HG03432 (cell line): ENCODE measurements at regions not wholly inside any gene's neighbourhood (a gene's known extent, or its start where the extent isn't known, plus 50 kb on each side); places are given as distances from the start of the nearest gene placed in this dataset.
"Not testable (repeated sequence)": the region's sequence is repeated elsewhere in the genome, so short reads cannot be mapped to it uniquely, and the experiment has no call there.

Experiments
- ATAC-seq: cut with Tn5 transposase; IDR thresholded peaks from one replicate; pipeline ENCODE4 v1.9.1; 2021; ENCODE audit warnings: mild to moderate bottlenecking, moderate library complexity; ENCODE audit not compliant: unreplicated experiment

DNA sequence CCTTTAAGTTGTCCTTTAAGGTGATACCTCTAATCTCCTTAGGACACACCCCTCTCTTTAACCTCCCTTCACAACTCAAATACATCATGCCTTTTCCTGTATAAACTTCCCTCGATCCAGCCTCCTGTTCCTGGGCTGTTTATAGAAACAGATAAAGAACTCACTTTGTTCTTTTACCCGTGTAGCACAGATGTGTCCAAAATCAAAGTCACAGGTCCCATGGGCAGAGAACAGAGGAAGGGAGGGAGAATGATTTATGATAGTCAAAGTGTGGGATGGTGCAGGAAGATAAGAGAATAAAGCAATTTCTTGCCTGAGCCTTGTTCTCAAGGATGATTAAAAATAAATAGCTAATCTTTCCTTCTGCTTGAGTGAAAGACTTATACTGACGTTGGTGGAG lies 50.3 kb upstream of the CABCOCO1 start:
- no peak for ATAC-seq

DNA sequence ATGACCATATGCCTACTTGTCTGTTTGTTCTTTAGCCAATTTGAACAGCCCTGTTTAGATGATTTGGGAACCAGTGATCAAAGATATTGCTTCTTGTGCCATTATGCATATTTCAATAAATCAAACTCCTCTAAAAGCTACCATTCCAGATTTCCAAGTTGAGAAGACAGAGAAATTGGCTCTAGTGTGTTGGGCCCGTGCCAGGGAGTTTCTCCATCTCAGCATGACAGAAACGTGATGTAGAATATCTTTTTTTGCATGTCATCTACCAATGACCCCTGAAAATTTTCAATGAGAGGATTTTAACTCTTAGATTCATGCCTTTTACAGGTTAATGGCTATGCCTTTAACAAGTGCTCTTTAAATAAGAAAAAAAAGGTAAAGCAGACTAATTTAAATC lies 50.7 kb upstream of the CABCOCO1 start:
- no peak for ATAC-seq

DNA sequence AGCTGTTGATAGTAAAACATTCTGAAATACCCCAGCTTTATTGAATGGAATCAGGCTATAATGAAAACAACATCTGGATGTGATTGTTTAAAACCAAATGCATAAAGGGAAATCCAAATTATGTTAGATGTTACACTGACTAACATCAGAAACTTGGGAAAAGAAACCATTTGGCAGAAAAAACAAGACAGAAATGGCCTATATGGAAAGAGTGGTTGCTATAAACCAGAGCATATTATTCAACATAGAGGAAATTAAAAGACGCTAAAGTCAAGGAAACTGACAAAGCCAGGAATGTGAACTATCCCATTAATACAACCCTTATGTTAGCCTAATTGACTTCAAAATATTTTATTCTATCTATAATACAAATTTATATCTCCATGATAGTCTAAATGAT lies 53.0 kb upstream of the CABCOCO1 start:
- ATAC-seq: no peak

DNA sequence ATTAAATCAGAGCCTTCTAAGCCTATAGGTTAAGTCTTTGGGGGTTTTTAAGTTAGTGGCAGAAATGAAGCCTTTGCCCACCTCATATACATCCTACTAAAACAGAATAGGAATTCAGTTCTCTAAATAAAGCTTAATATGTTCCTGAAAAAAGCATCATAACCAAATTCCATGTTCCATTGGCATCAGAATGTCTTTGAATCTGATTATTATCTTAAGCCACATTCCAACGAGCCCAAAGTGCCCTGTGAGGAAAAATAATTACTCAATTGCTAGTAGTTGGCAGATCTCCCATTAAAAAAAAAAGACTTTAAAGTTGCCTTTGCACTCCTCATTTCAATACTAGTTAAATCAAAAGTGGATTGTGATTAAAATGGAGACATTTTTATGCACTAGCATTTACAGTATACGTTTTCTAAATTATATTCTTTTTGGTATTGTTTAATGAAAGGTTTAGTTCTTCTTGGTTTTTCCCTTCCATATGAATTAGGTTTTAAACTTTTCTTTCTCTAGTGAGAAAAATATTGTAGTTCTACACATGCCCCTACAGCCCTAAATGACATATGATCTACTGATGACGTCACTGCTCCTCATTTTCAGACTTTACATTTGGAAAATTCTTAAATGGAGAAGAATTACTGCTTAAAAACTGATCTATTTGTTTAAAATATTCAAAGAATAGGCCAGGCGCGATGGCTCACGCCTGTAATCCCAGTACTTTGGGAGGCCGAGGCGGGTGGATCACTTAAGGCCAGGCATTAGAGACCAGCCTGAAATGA lies 54.3 kb upstream of the CABCOCO1 start:
- ATAC-seq: no peak

DNA sequence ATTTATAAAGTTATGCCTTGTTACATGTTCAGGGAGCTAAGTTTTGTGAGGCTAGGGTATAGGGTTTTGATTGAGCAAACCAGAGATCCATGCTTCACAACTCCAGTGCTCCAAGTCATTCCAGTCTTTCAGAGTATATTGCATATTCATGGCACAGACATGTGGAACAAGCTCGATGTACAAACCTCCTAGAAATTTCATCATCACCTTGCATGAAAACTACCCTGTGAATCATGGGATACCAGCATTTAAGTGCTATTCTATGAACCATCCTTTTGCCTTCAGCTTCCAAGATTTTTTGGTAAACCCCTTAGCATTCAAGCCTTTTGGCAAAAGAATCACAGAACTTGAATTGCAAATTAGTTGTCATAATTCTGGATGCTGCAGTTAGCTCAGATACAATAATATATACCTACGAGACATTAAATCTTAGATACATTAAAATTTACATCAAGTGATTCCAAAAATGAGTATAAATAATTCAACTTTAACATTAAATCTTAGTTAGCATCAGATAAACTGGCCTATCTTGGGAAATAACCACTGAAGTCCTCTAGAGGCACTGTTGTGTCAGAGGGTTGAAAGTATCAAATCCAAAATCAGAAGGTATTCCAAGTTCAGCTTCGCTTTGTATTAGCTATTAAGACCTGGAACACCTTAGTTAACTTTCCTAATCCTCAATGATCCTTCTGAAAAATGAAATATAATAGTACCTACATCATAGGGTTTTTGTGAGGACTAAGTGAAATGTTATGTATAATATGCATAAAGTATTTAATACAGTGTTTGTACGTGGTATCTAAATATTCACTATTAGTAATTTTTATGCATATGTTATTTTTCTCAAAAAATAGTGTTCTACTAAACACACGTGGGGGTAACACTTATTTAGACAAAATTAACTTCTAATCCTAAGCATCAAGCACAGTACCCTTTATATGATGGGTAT lies 55.5 kb upstream of the CABCOCO1 start:
- ATAC-seq: peak; percentile 56

DNA sequence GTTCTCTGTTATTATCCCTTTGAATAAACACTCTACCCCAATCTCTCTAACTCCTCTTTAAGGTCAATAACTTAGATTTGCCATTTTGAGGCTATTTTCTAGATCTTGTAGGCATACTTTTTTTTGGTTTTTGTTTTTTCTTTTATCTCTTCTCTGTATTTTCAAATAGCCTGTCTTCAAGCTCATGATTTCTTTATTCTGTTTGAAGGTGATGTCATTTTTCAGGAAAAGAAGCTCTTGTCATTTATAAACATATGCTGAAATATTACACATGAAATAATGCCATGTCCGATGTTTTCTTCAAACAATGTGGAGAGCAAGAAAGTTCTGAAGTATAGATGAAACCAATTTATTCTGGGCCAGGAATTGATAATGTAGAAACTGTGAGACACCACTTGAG lies 57.5 kb upstream of the CABCOCO1 start:
- no peak for ATAC-seq

DNA sequence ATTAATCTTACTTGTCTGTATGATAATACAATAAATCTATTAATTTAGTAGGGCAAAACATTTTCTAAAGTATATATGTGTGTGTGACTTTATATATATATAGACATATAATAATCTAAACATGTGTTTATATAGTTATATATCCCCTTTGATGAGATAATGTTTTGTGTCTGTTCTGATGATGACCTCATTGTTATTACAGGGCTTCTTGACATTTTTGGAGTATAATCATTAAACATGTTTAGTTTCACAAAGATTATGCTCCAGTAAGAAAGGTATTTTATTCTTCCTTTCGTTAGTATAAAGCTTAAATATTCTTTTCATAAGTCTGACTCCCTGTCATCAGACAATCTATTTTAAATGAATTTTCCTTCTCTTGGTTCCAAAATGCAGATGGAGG lies 62.3 kb upstream of the CABCOCO1 start:
- ATAC-seq: no peak

DNA sequence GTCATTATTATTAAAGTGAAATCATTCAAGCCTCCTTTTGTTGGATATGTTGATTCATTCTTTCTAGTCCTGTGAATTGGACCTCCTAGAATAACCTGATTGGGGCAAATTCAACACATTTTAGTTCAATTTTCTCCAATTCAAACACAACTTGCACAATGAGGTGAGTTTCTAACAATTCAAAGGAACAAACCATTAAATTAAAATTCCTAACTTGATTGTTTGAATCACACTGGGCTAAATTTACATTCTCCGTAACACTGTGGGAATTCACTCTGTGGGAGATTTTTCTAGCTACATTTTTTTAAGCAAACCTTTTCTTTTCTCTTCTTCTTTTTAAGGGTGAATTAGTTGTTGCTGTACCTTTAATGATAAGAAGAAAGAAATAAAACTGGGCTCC lies 68.3 kb upstream of the CABCOCO1 start:
- no peak for ATAC-seq

DNA sequence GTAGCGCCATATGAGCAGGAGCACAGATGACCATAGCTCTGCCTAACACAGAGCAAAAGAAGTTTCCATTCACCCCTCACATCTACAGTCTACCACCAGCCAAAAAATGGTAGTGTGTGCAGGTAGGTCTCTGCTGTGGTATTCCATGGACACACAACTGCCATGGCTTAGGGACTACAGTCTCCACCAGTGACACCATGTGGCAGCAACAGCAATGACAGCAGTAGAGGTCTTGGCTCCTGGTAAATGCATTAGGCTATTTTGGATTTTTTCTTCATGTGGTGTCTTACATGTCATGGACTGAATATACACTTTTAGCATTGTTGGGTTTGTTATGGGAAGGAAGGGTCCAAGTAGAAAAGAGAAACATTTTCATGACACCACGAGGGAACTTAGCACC lies 70.1 kb upstream of the CABCOCO1 start:
- peak; percentile 66 for ATAC-seq

DNA sequence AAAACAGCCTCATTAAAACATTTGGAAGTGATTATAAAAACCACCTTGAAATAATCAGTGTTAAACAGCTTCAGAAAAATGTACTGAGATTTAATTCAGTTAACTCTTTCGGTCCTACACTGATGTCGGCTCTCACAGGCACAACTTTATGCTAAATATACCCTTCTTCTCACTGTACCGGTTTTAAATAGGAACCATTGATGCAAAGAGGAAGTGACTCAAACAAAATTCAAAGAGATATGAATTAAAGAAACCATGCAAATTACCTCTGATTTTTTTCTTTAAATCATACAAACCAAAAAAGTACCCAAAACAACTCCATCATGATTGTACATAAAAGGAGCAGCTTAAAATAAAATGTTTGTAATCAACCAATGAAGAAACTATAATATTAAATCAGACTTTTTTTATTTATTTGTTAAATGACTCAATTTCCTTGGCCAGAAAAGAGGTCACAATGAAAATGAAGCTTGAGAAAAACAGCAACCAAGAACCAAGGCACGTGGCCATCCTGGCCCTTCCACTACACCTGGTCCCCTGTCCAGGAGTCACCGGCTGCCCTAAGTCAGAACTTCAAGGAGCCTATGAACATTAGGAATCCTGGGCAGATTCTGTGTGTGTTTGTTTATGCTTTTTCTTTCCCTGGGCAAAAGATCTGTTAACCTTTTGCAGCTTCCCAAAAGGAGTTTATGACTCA lies 73.0 kb upstream of the CABCOCO1 start:
- ATAC-seq: peak; percentile 45

DNA sequence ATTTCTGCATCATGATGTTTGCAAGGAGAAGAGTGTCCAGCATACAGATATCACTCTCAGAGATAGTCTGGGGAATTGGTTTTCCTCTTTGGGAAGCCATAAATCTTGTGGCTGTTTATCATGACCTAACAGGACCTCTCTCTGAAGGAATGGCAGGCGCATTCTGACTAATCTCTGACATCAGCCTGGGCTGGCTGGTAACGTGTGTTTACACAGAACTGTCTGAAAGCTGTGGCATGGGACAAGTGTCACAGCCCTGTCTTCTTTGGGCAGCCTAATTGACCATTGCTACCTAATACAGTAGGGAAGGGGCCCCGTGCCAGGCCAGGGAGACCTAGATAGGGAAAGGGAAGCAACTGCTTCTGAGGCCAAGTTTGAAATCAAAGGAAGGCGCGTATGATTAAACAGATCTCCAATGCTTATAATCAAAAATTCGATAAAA lies 73.9 kb upstream of the CABCOCO1 start:
- ATAC-seq: no peak

DNA sequence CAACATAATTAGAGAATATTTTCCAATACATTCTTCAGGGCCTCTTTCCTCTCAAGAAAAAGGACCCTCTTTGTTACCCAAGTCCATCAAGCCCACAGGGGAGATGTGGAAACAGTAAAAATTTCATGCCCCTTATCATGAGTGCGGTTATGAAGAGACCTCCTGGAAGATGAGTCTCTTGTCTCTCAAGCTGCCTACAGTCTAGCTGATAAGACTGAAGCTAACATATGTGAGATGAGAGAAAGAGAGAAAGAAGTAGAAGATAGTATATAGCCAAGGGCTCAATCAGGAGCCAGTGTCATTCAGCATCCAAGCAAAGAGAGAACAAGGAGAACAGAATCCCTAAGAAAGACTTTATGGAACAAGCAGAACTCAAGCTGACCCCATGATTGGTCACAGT lies 75.9 kb upstream of the CABCOCO1 start:
- ATAC-seq: no peak

DNA sequence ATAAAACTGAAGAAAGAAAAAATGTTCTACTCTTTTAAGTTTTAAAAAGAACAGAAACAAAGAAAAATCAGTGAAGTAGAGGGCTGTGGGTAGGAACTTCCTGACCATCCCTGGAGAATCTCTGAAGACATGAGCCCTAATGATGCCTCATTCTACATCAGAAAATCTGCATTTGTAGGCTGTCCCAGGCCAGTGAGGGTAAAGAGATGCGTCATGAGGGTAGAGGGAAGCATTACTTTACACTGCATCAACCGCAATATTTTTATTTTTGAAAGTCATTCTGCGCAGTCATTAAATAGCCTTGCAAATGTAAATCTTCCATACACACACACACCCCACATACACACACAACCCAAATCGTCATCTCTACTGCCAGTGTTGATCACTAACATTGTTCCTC lies 82.1 kb upstream of the CABCOCO1 start:
- no peak for ATAC-seq

DNA sequence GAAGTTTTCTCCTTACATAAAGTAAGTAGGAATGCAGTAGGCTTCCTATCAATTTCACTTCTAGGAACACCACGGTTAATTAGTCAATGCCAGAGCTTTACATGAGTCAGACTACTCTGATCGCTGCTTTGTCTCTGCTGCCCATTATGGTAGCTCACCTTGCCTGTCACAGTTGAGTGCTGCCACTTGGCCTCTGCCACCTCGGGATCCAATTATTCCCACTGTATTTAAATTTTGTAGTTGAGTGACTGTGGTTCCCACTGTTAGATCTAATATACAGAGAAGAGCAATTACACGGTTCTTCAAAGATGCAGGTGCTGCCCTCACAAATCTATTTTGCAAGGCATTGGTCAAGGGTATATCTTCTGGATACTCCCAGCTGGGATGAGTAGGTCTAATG lies 92.5 kb upstream of the CABCOCO1 start:
- not testable (repeated sequence) for ATAC-seq

DNA sequence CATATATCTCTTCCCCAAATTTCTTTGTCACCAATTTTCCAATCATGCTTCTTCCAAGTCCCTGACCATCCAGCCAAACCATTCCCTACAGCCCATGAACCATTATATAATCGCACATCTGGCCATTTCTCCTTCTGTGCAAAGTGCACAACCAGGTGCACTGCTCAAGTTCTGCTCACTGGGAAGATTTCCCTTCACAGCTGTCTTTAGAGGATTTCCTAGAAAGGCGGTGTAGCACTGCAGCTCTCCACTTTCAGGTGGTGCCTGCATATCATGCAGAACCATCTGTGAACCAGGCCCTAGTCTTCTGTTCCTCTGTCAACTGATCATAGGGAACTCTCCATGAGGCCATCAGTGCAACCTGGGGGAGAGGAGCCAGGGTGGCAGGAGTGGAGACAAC lies 95.0 kb upstream of the CABCOCO1 start:
- ATAC-seq: no peak

DNA sequence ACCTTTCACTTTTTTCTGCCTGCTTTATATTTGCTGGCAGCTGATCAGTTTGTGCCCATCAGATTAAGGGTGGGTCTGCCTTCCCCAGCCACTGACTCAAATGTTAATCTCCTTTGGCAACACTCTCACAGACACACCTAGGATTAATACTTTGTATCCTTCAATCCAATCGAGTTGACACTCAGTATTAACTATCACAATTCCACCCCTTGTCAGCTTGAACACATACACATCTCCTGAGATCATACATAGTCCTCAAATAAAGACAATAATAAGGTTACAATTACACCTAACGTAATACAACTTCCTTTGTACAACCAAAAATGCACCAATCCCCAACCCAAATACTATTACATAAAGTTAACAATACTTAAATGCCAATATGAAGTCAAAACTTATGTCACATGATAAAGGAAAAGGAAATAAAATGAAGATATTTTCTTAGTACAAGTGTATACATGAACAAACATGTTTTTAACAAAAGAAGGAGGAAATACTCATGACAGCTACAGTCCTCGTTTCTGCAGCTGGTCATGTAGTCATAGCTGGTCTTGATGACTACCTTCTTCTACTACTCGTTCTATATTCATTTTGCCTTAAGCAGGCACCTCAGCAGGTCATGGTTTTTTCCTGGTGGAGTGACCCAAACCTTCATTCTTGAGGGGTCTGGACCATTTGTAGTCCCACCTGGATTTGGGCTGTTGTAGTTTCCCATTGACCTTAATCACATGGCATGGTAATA lies 96.7 kb upstream of the CABCOCO1 start:
- no peak for ATAC-seq

DNA sequence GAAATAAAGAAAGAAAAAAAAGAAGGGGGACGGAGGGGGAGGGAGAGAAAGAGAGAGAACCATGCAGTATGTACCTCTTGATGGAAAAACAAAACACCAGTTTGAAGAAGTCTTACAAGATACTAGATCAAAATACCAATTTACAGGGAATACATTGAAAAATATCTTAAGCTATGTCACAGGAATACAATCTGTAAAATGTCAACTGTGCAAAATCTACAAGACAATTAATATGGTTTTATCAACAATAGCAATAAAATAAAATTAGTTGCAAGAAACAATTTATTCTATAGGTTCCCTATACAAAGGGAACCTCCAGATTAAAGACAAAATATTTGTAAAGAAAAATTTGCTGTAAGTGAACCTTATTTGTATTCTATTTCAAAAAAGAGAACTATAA lies 98.3 kb upstream of the CABCOCO1 start:
- no peak for ATAC-seq

DNA sequence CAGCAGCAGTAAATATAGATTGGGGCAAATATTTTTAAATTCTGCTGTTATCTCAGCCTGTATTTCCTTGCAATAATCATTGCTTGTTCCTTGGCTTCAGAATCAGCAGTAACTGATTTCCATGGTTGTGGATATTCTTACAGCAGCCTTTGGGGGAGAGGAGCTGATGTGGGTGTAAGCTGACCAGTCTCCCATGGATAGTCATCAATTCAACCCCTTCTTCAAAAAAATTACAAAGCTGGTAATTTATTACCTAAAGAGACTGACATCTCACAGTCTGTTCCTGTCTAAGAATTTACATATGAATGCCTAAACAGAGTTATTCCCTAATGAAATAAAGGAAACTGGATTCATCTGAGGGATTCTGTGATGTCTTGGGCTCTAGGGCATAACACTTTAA lies 103.1 kb upstream of the CABCOCO1 start:
- ATAC-seq: no peak

DNA sequence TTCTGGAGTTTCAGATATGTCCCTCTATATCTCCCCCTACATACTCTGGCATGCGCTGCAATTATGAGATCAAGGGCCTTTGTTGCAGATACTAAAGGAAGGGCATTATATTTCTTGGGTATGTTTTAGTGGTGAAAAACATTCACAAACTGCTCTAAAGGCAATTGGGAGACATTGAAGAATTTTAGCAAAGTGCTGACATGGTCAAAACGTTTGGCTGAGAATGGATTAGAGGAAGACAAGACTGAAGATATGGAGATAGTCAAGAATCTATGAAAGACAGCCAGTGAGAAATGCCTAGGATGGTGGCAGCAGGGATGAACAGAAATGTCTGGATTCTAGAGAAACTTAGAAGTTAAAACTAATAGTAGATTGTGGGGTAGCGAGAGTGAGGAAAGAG lies 104.5 kb upstream of the CABCOCO1 start:
- no peak for ATAC-seq

DNA sequence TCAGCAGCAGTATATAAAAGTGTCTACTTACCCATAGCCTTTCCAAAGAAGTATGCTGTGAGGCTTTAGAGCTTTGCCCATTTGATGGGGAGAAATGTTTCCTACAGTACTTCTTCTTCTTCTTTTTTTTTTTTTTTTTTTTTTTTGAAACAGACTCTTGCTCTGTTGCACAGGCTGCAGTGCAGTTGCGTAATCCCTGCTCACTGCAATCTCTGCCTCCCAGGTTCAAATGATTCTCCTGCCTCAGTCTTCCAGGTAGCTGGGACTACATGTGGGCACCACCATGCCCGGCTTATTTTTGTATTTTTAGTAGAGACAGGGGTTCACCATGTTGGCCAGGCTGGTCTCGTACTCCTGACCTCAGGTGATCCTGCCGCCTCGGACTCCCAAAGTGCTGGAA lies 101.7 kb upstream of the TMEM26 start:
- ATAC-seq: no peak

DNA sequence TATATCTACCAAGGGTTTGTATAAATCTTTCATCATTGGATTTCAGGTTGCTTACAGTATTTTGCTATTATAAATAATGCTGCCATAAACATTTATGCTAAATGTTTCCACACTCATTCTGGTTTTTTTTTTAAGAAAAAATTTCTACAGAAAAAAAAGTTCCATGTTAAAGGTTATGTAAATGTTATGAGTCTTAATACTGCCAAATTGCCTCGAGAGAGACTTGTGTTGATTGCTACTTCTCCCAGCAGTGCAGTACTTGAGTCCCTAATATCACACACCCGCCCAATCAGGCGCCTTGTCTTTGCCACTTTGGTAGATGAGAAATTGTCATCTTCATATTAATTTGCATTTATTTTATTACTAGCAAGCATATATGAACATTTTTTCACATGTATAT lies 96.7 kb upstream of the TMEM26 start:
- ATAC-seq: no peak
